ENCODE measurements at regions not wholly inside any gene's neighbourhood (a gene's known extent, or its start where the extent isn't known, plus 50 kb on each side); places are given as distances from the start of the nearest gene placed in this dataset.

DNA sequence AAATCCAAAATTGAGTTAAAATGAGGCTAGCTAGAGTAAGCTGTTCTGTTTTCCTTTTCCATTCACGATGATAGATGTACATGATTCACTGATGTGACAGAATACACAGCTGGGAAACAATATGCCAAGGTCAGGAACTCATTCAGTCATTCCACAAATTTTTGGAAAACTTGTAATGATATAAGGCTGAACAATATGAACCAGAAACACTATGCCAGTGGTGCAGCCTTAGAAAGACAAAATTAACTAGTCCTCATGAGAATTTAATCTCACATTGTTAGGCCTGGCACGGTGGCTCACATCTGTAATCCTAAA, 50.0 kb upstream of the NDST3 start:
- Histone ChIP-seq H3K36me3 (ENCODE audit: control insufficient read depth in 1 of 2, insufficient read depth in 2 of 2, low read length in 2 of 2) (no peaks in the 10 kb centered on the region), H3K4me2 (ENCODE audit: low read length) (no peak overlapping the region), H3K27ac (ENCODE audit: low read depth, low read length) (no peak overlapping the region), H3K79me2 (ENCODE audit: insufficient read depth, low read length) (no peaks in the 10 kb centered on the region), H3K9me2 (ENCODE audit: insufficient read depth) (no peaks in the 10 kb centered on the region; the same call in 1 of the 2 replicates), H3K27me3 (ENCODE audit: insufficient read depth, low read length) (no peaks in the 10 kb centered on the region), H3K9ac (ENCODE audit: low read length) (no peak overlapping the region), H2AFZ (ENCODE audit: low read depth, low read length, poor library complexity, severe bottlenecking) (no peak overlapping the region), H4K20me1 (ENCODE audit: insufficient read depth) (no peaks in the 10 kb centered on the region), H3K9me3 (ENCODE audit: control insufficient read depth in 1 of 2, insufficient read depth in 1 of 2, low read depth in 1 of 2, low read length in 2 of 2) (no peaks in the 10 kb centered on the region), H3K4me3 (replicated peaks in 1 of 2; ENCODE audit: low read depth in 1 of 2, low read length in 2 of 2) (no peak overlapping the region), H3K4me1 (ENCODE audit: control insufficient read depth in 1 of 2, insufficient read depth in 2 of 2, low read length in 2 of 2) (no peaks in the 10 kb centered on the region)
- intact Hi-C loops (cut with micrococcal nuclease): no loop called here
- CTCF ChIA-PET: no interaction called here
- RAD21 ChIA-PET (ENCODE audit: low non-redundant PET in 1 of 2, low total read pairs in 2 of 2, uncharacterized antibody in 2 of 2, unreplicated experiment in 2 of 2): no interaction called here
- TF ChIP-seq SIN3A (IDR thresholded peaks at IDR 0.05; ENCODE audit: low read depth) (no peak), SRF (IDR thresholded peaks at IDR 0.05; ENCODE audit: low read depth) (no peak), ZBTB33 (IDR thresholded peaks at IDR 0.05; ENCODE audit: extremely low read depth, insufficient replicate concordance, low read length) (no peak), ELF1 (IDR thresholded peaks at IDR 0.05; ENCODE audit: borderline replicate concordance, low read depth) (no peak)
- POLR2A ChIA-PET: no interaction called here
- ATAC-seq: no peak
- DNase-seq (ENCODE audit: low read depth, low spot score): no peak
- BruUV-seq (replicated peaks): no TSS peak

Data from HCT116 (cell line).